ENCODE measurements at regions not wholly inside any gene's neighbourhood (a gene's known extent, or its start where the extent isn't known, plus 50 kb on each side); places are given as distances from the start of the nearest gene placed in this dataset.
"Not testable (repeated sequence)": the region's sequence is repeated elsewhere in the genome, so short reads cannot be mapped to it uniquely, and the experiment has no call there.

DNA sequence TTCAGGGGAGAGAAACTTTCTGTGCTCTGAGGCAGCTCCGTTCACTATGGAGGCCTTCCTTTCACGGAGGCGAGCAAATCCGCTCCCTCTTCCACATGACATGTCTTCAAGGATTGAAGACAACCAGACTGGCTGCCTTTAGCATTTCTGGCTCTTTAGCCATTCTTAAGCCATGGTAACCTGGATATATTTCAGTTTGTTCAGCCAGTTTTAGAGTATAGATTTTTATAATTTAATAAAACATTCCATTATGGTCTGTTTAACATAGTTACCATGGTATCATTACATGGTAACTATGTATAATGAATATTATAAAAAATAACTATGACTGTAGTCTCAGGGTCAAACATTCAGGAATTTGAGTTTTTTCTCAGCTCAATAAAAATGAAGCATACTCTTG, 54.2 kb upstream of the NFIA start:
- no peak for DNase-seq

DNA sequence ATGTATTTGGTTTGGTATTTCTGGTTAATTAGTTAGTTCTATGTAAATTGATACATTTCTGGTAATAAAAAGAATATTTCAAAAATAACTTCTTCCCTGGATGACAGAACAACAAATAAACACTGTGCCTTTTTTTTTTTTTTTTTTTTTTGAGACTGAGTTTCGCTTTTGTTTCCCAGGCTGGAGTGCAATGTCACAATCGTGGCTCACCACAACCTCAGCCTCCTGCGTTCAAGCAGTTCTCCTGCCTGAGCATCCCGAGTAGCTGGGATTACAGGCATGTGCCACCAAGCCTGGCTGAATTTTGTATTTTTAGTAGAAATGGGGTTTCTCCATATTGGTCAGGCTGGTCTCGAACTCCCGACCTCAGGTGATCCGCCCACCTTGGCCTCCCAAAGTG, 64.3 kb upstream of the NFIA start:
- DNase-seq: not testable (repeated sequence)

DNA sequence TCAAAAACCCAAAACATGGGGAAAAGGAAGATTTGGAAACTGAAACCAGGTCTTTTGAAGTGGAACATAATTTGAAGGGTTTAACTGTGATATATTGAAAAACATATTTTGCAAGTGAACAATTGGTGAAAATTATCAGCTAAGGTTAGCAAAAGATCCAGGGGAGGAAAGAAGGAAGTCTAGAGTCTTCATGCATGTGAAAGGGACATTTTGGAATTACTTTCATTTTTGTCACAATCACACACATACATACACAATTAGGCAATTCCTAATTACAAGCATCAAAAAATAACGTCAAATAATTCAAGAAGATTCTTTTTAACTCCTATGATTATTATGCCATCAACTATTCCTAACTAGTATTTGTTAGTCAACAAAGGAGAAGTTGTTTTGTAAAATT, 64.7 kb upstream of the NFIA start:
- DNase-seq: no peak

DNA sequence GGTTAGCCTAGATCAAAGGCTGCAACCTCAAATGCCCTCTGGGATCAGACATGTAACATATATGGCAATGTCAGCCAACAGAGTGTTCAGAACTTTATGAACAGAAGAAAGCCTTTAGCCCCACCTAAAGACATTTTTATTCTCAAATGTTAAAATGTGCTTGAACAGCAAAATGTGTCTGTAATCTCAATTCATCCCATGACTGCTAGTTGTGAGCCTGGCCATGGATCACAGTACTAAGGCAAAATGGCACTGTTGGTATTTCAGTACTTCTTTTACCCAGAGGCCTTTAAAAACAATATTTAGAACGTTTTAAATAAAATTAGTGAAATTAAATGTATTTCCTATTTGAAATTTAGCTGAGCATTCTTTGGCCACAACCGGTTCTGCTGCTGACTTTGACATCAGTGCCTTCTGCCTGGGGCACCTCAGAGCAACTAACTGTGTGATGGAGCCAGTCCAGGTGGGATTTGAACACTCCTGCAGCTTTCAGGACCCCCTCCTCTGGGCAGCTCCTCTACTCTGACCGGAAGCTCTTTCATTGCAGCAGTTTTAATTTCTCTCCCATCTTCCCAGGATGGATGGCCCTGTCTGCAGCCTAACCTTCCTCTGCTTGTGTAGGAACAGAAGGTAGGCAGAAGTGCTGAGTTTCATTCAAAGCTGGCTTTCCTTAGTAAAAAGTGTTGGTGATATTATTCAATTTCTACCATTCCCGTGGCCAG, 68.3 kb upstream of the NFIA start:
- no peak for DNase-seq

DNA sequence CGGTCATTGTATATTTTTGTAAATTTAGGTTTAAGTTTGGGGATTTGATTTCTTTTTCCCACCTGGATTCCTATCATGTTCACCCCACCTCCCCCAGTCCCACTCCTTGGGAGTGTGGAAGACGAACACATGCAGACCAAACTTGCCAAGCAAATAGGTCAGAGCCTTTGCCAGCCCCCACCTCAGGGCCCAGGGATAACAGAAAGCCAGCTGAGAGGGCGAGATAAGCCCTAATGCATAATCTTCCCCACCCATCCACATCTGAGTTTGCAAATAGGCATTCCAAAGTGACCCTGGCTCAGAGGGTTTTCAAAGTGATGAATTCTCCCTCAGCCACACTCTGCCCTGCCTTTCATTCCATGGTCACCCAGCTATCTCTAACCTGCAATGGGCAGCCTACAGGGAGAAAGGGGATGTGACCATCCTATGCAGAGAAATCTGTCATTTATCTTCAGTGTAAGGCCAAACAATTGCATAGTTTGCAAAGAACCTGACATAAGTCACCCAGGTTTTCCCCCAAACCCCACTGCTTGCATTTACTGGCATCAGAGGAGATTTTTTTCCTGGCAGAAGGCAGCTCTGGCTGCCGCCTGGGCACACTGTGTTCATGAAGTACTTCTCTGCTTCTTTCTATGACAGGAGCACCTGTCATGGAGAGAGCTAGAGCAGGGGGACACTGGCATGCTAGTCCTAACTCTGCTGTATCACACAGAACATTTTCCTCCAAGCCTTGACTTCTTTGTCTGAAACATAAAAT, 69.0 kb upstream of the NFIA start:
- DNase-seq: no peak

DNA sequence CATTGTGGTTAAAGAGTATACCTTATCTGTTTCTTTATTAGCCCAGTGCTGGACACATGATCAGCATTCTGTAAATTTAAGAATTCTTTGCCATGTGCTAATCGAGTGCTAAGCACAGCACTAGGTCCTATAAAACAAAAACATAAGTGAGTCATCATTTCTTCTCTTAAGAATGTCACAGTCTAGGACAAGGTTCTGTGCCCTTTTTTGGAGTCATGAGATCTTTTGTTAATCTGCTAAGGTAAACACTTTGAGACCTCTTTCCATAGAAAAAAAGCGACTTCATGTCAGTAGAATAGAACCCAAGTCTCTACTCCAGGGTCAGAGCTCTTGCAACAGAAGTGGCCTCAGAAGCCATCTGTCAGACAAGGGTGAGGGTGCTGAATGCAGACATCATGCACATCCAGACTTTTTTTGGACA, 70.0 kb upstream of the NFIA start:
- DNase-seq: no peak

DNA sequence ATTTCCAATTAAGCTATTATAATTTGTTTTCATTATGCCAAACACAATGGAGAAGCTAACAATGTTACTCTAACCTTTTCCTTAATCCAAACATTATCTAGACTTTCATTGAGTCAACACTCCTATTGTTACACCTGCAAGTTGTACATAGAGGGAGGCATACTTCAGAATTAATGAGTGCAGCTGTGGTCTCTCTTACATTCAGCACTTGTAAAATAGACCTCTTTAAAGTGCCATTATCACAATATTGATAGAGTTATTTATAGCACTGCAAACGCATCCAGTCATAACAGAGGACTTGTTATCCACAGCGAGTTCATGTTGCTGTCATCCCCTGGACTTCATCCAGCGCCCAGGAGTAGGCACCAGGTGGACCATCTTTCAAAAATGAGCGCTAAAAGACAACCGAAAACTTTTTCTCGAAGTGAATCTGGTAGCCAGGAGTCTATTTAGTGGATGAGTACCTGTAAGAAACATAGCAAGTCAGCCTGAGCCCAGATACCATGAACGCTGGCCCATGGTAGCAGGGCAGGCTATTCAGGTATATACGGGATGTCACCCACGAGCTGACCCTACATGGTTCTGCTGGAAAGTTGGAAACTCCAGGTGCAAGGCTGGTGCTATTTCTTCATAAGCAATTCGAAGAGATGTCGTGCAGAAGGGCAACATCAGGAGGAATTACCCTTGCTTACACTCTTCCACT, 70.6 kb upstream of the NFIA start:
- no peak for DNase-seq

DNA sequence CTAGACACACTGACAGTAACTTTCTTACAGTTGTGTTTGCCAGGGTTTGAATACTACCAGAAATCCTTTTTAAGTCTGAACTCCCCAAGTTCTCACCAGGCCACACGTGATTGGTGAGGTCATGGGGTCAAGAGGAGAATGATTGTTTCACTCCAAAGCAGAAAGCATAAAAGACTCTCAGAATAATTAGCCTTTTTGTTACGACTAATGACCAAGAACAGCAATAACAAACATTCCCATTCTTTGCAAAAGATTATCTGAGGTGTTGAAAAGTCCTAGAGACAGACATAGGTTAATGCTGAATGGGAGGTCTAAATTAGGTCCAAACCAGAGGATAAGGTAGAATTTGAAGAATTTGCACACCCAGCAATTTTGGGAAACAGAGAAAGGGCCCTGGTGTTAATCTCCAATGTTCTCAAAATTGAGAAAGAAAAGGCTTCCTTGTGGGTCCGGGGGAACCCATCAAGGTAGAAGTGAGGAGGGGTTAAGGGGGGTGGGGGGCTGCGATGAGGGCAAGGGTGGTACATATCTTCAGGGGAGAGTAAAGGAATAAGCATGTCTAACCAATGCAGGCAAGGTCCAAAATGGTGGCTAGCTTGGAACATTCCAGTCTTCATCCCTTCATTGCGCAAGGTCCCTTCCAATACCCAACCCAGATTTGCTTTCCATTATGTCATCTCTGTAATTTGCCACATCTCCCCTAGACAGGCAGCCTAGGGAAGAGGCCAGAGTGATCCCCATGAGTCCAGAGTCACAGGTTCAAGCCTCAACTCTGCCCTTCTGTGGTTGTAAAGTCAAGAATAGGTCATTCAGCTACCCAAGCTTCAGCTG, 74.6 kb upstream of the NFIA start:
- DNase-seq: peak in 1 of 51 donors; percentile 27

DNA sequence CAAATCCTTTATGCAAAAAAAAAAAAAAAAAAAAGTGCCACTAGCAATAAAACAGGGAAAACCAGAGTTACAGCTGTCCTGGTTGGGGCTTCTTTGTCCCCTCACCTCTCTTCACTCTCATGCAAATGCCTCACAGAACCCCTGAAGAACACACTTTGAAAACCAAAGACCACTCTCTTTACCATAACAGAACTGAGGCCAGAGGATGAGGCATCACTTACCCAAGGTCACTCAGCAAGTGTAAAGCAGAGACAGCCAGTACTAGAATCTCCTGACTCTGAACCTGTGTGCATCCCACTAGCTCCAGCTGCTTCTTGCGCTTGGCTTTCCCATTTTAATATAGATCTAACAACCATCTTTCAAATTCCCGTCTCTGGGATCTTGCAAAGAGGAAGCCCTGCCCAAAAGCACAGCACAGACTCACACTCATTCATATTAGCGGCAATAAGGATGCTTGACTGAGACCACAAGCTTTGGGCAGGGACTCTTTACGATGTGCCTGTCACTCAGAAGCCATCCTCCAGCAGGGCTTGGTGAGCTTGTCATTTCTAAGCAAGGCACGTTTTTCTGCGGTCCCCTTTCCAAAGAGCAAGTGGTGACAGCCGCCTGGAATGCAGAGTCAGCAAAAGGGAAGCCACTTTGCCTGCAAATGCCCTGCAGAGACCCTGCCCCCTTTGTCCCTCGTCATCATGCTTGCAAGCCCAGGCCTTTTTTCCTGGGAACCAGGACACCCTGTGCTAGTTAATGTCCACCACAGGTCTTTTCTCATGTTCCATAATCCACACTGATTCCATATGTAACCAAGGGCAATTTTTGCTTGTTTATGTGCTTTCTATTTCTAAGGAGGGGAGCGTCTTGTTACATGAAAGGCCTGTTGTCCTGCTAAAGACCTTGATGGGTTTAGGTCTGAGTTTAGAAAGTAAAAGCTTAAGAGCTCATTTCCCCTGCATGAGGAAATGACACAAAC, 76.5 kb upstream of the NFIA start:
- peak in 20 of 51 donors; percentile 3 to 55 (median 26) for DNase-seq

DNA sequence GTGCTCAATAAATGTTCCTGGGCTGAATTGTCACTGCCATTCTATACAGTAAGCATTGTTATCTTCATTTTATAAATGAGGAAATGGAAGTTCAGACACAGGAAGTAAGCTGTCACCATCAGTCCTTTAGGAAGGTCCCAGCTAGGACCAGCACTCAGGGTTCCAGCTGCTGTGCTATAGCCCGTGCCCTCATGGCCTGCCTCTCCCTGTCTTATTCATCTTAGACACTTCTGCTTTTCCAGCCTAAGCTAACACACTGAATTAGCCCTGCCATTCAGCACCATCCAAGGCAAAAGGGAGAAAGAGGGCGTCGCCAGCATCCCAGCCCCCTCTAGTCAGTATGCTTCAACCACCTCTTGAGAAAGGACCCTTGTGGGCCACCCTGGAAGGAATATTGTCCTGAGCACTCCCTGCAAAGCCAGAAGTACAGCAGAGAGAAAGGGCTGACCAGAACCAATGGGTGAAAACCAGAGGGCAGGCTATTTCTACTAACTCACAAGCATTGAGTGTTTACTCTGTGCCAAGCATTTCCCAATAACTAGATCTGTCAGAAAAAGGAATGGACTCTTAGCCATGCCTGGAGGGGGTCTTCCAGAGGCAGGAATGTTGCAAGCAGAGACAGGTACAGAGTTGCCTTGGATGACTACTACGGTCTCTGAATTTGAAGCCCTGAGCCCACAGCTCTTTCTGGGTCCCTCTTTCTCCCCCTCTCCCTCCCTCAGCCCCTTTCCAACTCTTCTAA, 77.9 kb upstream of the NFIA start:
- DNase-seq: no peak

DNA sequence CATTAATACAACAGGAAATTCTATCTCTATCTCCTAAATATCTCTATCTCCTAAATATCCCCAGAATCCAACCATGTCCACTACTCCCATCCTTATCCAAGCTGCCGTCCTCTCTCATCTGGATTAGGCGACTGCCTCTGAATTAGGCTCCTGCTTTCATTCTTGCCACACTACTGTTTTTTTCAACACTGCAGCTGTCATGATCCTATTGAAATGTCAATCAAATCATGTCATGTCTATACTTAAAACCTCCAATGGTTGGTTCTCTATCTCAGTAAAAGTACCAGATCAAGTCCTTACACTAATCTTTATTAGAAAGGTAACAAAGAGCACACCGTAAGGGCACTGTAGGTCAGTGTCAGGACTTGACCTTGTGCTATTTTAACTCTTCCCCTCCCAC, 82.0 kb upstream of the NFIA start:
- no peak for DNase-seq

DNA sequence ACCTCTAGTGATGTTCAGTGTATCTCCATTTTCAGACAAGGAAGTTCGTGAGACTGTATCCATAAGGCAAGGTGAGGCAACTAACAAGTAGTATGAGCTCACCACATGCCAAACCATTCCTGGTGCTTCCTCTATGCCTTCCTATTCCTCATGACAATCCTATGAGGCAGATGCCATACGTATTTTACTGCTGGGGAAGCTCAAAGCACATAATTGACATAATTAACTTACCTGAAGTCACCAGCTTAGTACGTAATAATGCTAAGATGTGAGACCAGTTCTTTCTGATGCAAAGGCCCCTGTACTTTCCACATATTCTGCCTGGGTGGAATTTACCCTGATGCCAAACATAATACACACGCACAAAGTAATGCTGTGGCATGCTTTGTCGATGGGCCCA, 83.6 kb upstream of the NFIA start:
- DNase-seq: no peak

DNA sequence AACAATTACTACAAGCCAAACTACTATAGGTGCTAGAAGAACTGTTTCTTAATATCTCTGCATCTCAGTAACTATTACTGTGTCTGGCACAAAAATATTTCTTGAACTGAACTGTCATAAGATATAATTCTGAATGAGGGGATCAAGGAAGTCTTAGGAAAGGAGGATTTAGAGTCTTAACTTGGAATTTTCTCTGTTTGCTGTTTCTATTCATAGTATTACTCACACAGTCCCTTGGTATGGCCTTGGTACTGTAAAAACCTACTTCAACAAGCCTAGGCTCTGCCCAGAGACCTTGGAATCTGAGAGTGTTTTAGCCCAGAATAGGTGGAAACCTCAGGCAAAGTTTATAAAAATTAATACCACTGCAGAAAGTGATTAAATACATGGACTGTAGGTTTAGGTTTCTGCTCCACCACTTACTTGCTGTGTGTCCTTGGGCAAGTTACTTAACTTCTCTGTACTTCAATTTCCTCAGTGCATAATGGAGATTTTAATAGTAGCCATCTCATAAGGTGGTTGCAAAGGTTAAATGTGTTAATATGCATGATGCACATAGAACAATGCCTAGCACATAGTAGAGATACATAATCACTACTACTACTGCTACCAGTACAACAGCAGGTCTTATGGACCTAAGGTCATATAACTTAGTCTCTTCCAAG, 87.4 kb upstream of the NFIA start:
- no peak for DNase-seq

DNA sequence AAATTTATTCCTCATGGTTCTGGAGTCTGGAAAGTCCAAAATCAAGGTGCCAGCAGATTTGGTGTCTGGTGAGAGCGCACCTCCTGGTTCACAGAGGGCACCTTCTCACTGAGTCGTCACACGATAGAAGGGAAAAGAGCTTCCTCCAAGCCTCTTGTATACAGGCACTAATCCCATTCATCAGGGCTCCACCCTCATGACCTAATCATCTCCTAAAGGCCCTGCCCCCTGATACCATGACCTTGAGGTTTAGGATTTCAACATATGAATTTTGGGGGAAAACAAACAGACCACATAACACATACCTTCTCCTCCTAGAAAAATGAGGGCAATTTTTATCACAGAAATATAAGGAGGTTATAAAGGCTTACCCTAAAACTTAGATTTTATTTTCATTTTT, 88.0 kb upstream of the NFIA start:
- no peak for DNase-seq

DNA sequence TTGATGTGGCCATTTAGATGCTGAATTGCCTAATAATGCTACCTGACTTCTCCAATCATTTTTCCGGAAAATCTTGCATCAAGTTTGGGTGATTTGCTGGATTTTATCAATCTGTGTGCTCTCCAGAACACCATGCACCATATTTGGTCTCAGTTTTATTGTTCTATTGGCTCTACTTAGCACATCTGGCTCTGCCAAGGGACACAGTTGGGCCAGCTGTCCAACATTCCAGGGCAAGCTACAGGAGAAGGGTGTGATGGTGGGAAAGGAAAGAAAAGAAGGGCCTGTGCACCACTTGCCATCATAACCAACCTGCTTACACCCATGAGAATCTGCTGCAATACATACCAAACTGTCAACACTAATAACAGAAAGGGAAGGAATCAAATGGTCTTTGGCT, 90.2 kb upstream of the NFIA start:
- no peak for DNase-seq

DNA sequence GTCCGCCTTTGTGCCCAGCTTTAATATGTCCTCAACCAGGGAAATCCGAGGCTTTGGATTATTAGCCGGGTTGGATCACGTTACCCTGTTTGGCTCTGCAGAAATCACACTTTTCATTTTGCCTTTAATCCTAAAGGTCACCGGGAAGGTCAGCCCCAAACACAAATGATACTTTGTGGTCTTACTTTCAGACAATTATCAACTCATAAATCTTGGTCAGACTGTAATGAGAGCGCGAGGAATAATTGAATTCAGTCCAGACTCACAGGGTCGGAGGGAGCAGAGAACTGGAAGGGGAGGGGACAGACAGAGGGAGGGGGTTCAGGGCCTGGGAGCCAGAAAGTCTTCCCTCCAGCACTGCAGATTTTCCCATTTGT, 91.7 kb upstream of the NFIA start:
- no peak for DNase-seq

DNA sequence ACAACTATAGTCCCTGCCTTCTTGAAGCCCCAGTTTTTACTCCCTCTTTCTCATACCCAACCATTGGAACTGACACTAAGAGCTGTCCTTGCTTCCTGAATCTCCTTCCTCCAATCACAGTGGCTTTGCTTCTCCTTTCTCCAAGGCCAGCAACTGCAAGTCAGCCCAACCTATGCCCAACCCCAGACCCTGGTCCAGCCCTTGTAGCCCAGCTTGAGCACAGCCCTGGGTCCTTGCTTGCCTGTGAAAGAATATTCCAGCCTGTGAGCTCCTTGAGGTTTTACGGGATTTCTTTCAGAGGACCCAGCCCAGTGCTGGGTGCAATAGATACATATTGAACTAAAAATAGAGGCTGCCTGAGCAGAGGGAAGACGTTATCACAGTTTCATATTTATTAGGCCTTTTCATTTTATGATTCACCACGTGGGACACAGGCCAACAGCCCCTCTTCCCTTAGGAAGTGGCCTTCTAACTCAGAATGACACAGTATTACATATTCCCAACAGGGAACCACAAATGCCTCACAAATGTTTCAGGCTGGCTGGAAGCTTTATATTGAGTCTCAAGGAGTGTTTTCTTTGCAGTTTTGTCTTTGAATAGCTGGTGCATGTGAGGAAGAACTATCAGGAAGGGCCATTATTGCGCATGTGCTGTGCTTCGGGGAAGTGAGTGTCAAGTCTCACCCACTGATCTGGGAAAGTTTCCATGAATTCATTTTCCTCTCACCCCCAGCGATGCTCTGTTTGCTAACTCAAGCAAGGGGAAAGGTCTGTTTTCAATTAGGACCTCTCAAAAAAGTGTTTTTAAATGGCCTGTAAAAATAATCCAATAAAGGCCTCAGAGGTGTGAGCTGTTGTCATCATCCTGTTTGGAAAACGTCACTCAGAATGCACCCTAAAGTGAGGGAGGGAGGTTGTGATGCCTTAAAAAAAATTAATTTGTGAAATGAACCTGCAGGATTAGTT, 92.3 kb upstream of the NFIA start:
- no peak for DNase-seq

DNA sequence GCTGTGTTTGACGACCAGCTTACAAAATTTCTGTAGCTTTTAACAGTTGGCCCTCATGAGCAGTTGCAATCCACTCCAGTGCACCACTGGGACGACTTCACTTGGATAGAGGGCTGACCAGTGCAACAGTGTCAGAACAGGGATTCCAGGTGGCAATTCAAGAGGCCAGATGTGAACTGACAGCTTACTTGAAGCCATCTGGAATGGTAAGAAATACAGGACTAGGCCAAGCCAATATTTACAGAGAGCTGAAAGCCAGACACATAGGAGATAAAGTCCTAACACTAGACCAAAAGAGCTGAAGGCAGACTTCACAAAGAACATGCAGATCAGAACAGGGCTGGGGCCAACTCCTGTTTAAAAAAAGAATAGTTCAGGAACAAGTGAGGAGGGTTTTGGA, 93.5 kb upstream of the NFIA start:
- no peak for DNase-seq
